ENCODE measurements at regions not wholly inside any gene's neighbourhood (a gene's known extent, or its start where the extent isn't known, plus 50 kb on each side); places are given as distances from the start of the nearest gene placed in this dataset.

GRCh38 chr6:97757575-97757974 is 474.6 kb upstream of the MMS22L start:
- TF ChIP-seq CTCF (conservative IDR thresholded peaks at IDR 0.05; ENCODE audit: low read depth, low read length) (no peak), EZH2 (IDR thresholded peaks at IDR 0.05; ENCODE audit: borderline replicate concordance, low read depth, low read length, poor library complexity, severe bottlenecking) (no peak)
